ENCODE measurements at regions not wholly inside any gene's neighbourhood (a gene's known extent, or its start where the extent isn't known, plus 50 kb on each side); places are given as distances from the start of the nearest gene placed in this dataset.

- TF ChIP-seq, protein P1, sequence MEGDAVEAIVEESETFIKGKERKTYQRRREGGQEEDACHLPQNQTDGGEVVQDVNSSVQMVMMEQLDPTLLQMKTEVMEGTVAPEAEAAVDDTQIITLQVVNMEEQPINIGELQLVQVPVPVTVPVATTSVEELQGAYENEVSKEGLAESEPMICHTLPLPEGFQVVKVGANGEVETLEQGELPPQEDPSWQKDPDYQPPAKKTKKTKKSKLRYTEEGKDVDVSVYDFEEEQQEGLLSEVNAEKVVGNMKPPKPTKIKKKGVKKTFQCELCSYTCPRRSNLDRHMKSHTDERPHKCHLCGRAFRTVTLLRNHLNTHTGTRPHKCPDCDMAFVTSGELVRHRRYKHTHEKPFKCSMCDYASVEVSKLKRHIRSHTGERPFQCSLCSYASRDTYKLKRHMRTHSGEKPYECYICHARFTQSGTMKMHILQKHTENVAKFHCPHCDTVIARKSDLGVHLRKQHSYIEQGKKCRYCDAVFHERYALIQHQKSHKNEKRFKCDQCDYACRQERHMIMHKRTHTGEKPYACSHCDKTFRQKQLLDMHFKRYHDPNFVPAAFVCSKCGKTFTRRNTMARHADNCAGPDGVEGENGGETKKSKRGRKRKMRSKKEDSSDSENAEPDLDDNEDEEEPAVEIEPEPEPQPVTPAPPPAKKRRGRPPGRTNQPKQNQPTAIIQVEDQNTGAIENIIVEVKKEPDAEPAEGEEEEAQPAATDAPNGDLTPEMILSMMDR (IDR thresholded peaks at IDR 0.05) = no peak
- TF ChIP-seq POLR2A (IDR thresholded peaks at IDR 0.05) = no peak
Measured at GRCh38 chr2:121159291-121160071, 125.5 kb downstream of the TFCP2L1 start.
